PC-3 (cell line): ENCODE measurements at regions not wholly inside any gene's neighbourhood (a gene's known extent, or its start where the extent isn't known, plus 50 kb on each side); places are given as distances from the start of the nearest gene placed in this dataset.

Experiments used
- ATAC-seq: fragments of 200-7000 bp; cut with Tn5 transposase; 2 replicates; pipeline ENCODE4 v1.9.1; 2020; ENCODE audit warnings: mild to moderate bottlenecking, moderate library complexity
- BruUV-seq: library from RNA; stranded (reverse); fragments of 400-500 nt; replicated peaks from 2 replicates; lab custom pipeline; 2021; lab: Mats Ljungman, UMichigan
- CTCF ChIA-PET: fragments of 300-600 bp; sonication (Branson Sonifier 250); formaldehyde crosslinking; loops from one replicate; lab custom pipeline; 2022; ENCODE audit warnings: antibody characterized with exemption; lab: Charles Lee
- POLR2A ChIA-PET: fragments of 300-600 bp; sonication (Branson Sonifier 250); formaldehyde crosslinking; loops from one replicate; lab custom pipeline; 2022; ENCODE audit warnings: antibody characterized with exemption; ENCODE audit not compliant: unreplicated experiment; lab: Charles Lee
- DNase-seq: peaks from one replicate; pipeline ENCODE4 v3.0.0-alpha.2; 2015
- H2AFZ ChIP-seq: fragments of 300-600 bp; sonication (generic); 2 replicates; pipeline ENCODE4 v1.6.0; 2016; ENCODE audit warnings: antibody characterized with exemption, low read length
- H3F3A ChIP-seq: fragments of 300-600 bp; sonication (generic); one replicate; pipeline ENCODE4 v1.6.0; 2017; ENCODE audit warnings: antibody characterized with exemption, low read length, control low read depth, mild to moderate bottlenecking; ENCODE audit not compliant: unreplicated experiment
- H3K27ac ChIP-seq: fragments of 300-600 bp; sonication (generic); 2 replicates; pipeline ENCODE4 v1.5.1; 2016; ENCODE audit warnings: mild to moderate bottlenecking, low read length
- H3K27me3 ChIP-seq: fragments of 300-600 bp; sonication (generic); 2 replicates; pipeline ENCODE4 v1.6.1; 2016; ENCODE audit warnings: low read length, mixed read lengths
- H3K36me3 ChIP-seq: fragments of 300-600 bp; sonication (generic); 2 replicates; pipeline ENCODE4 v1.6.1; 2016; ENCODE audit warnings: low read depth, mixed run types, low read length, mixed read lengths
- H3K4me1 ChIP-seq: fragments of 300-600 bp; sonication (generic); 2 replicates; pipeline ENCODE4 v1.5.1; 2016; ENCODE audit warnings: low read length; ENCODE audit not compliant: insufficient read depth
- H3K4me2 ChIP-seq: fragments of 300-600 bp; sonication (generic); 2 replicates; pipeline ENCODE4 v1.6.0; 2016; ENCODE audit warnings: low read length
- H3K4me3 ChIP-seq: fragments of 300-600 bp; sonication (generic); 2 replicates; pipeline ENCODE4 v1.5.1; 2016; ENCODE audit warnings: mild to moderate bottlenecking, low read length, mixed read lengths
- H3K79me2 ChIP-seq: fragments of 300-600 bp; sonication (generic); 2 replicates; pipeline ENCODE4 v1.6.1; 2017; ENCODE audit warnings: low read length, mixed read lengths
- H3K9ac ChIP-seq: fragments of 300-600 bp; sonication (generic); 2 replicates; pipeline ENCODE4 v1.6.0; 2016; ENCODE audit warnings: mild to moderate bottlenecking, low read length
- H3K9me2 ChIP-seq: fragments of 300-600 bp; sonication (generic); replicated peaks from 2 replicates; pipeline ENCODE4 v1.6.1; 2016; ENCODE audit warnings: mixed run types, low read length, mixed read lengths
- H3K9me3 ChIP-seq: fragments of 300-600 bp; sonication (generic); 2 replicates; pipeline ENCODE4 v1.6.1; 2016; ENCODE audit warnings: low read length, mixed read lengths
- H4K20me1 ChIP-seq: fragments of 300-600 bp; sonication (generic); 2 replicates; pipeline ENCODE4 v1.6.1; 2016; ENCODE audit warnings: low read length, mixed read lengths
- CTCF ChIP-seq: fragments of 300-600 bp; sonication (generic); conservative IDR thresholded peaks from 2 replicates; pipeline ENCODE4 v1.5.1; 2017; ENCODE audit warnings: antibody characterized with exemption, low read depth, mild to moderate bottlenecking, low read length
- EZH2 ChIP-seq: fragments of 300-600 bp; sonication (generic); IDR thresholded peaks from one replicate; pipeline ENCODE4 v1.6.1; 2017; ENCODE audit warnings: antibody characterized with exemption, mild to moderate bottlenecking, low read length; ENCODE audit not compliant: unreplicated experiment
- EZH2phosphoT487 ChIP-seq: fragments of 300-600 bp; sonication (generic); IDR thresholded peaks from 2 replicates; pipeline ENCODE4 v1.6.1; 2018; ENCODE audit warnings: mild to moderate bottlenecking, antibody characterized with exemption, low read length, borderline replicate concordance
- intact Hi-C: fragments of 100-400 bp; cut with micrococcal nuclease; formaldehyde crosslinking; loops from 2 replicates; pipeline ENCODE4 v1.9.0; 2023

- Histone ChIP-seq H4K20me1 (no peaks in the 10 kb centered on the region), H3K4me2 (no peak overlapping the region), H3K79me2 (no peaks in the 10 kb centered on the region), H3K36me3 (no peaks in the 10 kb centered on the region), H3F3A (no peaks in the 10 kb centered on the region), H3K4me1 (peaks cover 15% of the 10 kb centered on the region), H2AFZ (no peak overlapping the region), H3K9me2 (no peaks in the 10 kb centered on the region), H3K4me3 (no peak overlapping the region), H3K9ac (no peak overlapping the region), H3K27me3 (no peaks in the 10 kb centered on the region), H3K27ac (peak overlapping the region; percentile 4; the same call in 1 of the 2 replicates), H3K9me3 (no peaks in the 10 kb centered on the region)
- ChIA-PET POLR2A (interaction anchor here (0.7 kb wide), 1 partner anchor 171 kb away, joined by 3 read pairs; no protein-coding TSS in a partner anchor), CTCF (no interaction called here)
- no TSS peak for BruUV-seq
- DNase-seq (peak; percentile 60), ATAC-seq (no peak; the same call in 1 of the 2 replicates)
- TF ChIP-seq EZH2phosphoT487 (no peak), CTCF (no peak), EZH2 (no peak)
- intact Hi-C loops, result no loop called here
Measured at GRCh38 chr2:12549641-12550040, 167.1 kb upstream of the TRIB2 start.

- BruUV-seq, result no TSS peak
- Histone ChIP-seq H4K20me1 (no peaks in the 10 kb centered on the region), H3K4me3 (no peak overlapping the region), H3K4me2 (no peak overlapping the region), H3F3A (peaks cover 10% of the 10 kb centered on the region), H3K4me1 (peaks cover 38% of the 10 kb centered on the region), H3K79me2 (no peaks in the 10 kb centered on the region), H3K9ac (no peak overlapping the region), H3K27ac (no peak overlapping the region), H3K27me3 (no peaks in the 10 kb centered on the region), H3K9me2 (no peaks in the 10 kb centered on the region), H3K36me3 (no peaks in the 10 kb centered on the region), H2AFZ (no peak overlapping the region), H3K9me3 (no peaks in the 10 kb centered on the region)
- no peak for TF ChIP-seq EZH2
- no peak for TF ChIP-seq EZH2phosphoT487
- no peak for TF ChIP-seq CTCF
- CTCF ChIA-PET, result no interaction called here
- intact Hi-C loops, result no loop called here
- POLR2A ChIA-PET, result no interaction called here
- DNase-seq (no peak), ATAC-seq (no peak)
Measured at GRCh38 chr2:12552092-12552491, 164.6 kb upstream of the TRIB2 start.

GRCh38 chr2:12554224-12555011, 162.3 kb upstream of the TRIB2 start:
- Histone ChIP-seq H3K79me2 (no peaks in the 10 kb centered on the region), H3K4me1 (peaks cover 39% of the 10 kb centered on the region), H3K27me3 (no peaks in the 10 kb centered on the region), H3K9me2 (no peaks in the 10 kb centered on the region), H3K4me3 (no peak overlapping the region; the same call in 1 of the 2 replicates), H3K4me2 (peak overlapping the region; percentile 70), H3K9me3 (no peaks in the 10 kb centered on the region), H3K27ac (peak overlapping the region; percentile 80), H3K9ac (peak overlapping the region; percentile 28; the same call in 1 of the 2 replicates), H2AFZ (no peak overlapping the region), H4K20me1 (no peaks in the 10 kb centered on the region), H3F3A (peaks cover 10% of the 10 kb centered on the region), H3K36me3 (no peaks in the 10 kb centered on the region)
- no TSS peak for BruUV-seq
- 0 out of 2 replicates have a peak, but pooled peaks have one; percentile 5 for ATAC-seq
- intact Hi-C loops, result loop anchor here (2.0 to 5.0 kb wide), 2 partner anchors 148 to 162 kb away; partner anchors contain the start of gene TRIB2
- no peak for TF ChIP-seq EZH2phosphoT487
- TF ChIP-seq EZH2, result no peak
- no peak for TF ChIP-seq CTCF
- DNase-seq, result peak; percentile 26
- POLR2A ChIA-PET, result no interaction called here
- CTCF ChIA-PET, result interaction anchor here (0.5 to 1.0 kb wide), 2 partner anchors 128 to 162 kb away, joined by 3 to 4 read pairs; partner anchors contain the start of gene TRIB2
